ENCODE measurements at regions not wholly inside any gene's neighbourhood (a gene's known extent, or its start where the extent isn't known, plus 50 kb on each side); places are given as distances from the start of the nearest gene placed in this dataset.
"Not testable (repeated sequence)": the region's sequence is repeated elsewhere in the genome, so short reads cannot be mapped to it uniquely, and the experiment has no call there.

DNA sequence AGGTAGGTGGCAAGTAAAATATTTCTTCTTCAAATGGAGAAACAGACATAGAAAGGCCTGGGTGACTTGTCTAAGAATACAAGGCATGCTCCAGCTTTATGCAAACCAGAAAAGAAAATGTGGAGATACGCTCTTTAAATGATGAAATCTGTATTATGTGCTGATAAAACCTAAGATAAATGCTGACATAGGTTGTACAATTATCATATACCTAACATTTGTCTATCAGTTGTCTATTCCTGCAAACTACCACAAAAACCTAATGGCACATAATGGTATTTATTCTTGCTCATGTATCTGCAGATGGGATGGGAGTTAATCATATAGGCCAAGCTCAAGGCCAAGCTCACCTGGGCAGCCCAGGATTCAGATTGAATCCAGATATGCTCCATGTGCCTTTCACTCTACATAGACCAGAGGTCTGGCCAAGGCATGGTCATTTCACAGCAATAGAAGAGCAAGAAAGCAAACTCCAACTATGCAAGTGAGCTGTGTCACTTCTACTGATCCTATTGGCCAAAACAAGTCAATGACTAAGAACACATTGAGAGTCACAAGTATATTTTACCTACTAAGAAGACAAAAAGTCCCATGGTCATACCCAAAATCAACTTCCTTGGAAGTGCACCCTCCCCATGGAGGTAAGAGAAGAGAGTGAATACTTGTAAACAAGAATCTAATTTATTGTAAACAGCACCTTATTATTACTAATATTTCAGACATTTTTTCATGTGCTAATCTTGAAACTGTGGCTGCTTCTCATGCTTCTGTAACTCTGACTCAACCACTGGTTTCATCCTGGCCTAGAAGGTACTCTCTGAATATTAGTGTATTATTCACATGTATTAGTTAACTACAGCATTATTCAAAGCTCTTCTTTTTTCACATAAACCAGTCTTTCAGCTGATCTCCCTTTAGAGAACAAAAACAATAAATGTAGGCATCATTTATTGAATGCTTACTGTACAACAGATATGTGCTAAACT lies 270.7 kb upstream of the SOX9 start:
- DNase-seq: no peak

DNA sequence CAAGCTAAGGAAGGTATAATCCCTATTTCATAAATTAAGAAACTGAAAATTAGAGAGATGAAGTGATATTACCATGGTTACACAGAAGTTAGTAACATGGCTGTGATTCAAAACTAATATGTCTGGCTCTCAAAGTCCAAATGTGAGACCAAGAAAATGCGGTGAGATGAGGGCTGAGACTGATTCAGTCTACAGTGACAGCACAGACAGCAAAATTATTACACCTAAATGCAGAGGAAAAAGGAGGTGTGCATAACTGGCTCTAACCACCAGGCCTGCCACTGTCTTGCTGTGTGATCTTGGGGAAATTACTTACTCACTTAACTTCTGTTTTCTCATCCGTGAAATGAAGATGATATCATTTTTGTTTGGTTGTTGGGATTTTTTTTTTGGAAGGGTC lies 270.0 kb upstream of the SOX9 start:
- no peak for DNase-seq

DNA sequence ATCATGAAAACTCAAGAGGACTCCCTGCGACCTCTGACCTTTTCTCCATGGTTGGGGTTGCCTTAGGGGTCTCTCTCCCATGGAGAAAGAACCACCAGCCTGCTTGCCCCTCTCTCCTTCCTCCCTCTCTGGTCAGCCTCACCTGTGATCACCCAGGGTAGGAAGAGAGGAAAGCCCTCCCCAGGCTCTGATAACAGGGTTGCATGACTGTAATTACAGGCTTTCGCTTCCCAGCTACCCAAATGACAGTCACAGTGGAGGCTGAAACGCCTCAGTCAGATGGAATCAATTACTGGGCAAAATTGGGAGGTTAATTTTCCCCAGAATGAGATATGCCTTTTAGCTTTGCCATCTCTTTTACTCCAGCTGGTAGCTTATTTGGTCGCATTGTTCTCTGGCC lies 265.8 kb upstream of the SOX9 start:
- DNase-seq: no peak

DNA sequence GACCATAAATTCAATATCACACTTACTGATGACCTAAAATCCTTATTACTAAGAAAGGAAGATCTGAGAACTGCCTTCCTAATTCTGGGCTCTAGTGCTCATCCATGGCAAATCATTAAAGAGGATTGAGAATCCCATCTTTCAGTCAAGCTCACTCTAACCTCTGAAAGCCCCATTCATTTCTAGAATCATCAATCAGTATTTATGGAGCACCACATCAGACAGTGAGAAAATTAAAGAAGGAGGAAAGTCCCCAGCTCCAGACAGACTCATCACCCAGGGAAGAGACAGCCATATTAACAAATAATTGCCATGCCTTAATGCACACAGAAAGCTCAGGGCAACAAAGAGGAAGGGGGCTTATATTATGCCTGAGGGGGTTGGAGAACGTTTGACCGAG lies 256.1 kb upstream of the SOX9 start:
- no peak for DNase-seq

DNA sequence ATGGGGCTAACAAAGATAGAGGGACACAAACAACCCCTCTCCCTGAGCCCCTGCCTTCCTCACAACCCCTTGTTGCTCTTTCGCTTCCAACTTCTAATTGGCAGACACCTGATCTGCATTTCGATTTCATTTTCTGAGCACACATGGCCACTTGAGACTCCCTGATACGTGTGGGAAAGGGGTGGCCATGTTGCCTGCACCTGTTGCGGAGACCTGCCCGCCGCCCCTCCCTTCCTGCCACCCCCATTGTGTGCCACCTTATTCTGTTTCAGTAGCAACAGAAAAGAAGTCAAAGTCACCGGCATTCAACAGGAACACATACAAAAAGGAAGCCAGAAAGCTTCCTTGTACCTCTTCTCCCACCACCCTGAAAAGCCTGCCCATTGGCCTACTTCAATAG lies 254.7 kb upstream of the SOX9 start:
- DNase-seq: no peak

DNA sequence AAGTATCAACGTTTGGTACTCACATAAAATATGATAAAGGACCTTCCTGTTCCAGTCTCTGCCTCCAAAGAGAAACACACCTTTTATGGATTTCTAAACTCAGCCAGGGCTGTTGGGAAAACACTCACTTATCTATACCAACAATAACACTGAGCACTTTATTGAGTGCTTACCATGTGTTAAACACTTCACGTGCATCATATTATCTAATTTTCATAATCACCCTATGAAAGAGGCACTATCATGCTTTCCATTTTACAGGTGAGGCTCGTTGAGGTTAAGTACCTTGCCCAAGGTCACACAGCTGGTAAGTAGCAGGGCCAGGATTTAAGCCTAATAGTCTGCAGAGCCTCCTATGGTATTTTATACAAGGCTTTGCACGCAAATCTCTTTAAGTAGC lies 251.5 kb upstream of the SOX9 start:
- DNase-seq: no peak

DNA sequence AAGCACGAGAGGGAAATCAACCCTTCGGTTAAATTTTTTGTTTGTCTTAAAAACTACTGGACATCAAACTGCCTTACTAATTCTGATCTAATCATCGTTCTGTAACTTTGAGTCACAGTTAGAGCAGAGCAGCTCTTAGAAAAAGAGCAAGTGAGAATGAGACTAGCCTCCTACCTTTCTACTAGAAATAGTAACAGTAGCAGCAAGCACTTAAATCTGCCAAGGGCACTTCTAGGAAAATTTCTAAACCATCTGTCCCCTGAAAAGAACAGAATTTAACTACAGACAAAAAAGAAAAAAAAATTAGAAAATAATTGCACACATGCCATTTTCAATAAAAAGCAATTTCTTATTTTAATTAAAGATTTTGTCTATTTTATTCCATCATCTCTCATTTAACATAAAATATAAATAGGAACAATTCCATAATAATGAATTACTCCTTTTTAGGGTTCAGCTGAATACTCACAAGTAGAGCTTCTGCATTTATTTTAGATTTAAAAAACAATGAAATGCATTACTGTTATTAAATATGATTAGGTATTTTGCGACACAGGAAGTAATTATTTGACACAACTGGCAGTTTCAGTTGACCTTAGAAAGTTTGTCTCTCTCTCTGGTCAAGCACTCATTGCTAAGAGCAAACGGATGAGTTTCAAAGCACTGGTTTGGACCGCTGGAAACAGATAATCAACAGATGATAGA lies 250.8 kb upstream of the SOX9 start:
- DNase-seq: no peak

DNA sequence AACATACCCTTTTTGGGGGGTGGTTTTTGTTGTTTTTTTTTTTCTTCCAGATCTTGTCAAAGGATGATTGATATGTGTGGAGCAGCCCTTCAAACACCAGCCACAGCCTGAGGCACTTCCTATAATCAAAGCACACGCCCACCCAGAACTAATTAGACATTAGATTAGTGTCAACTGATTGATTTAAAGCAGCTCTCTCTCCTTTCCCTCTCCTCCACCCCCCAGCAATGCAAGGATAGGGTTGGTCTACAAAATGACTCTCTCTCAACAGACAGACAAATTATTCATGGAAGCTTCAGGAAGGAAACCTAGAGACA lies 250.3 kb upstream of the SOX9 start:
- DNase-seq: no peak

DNA sequence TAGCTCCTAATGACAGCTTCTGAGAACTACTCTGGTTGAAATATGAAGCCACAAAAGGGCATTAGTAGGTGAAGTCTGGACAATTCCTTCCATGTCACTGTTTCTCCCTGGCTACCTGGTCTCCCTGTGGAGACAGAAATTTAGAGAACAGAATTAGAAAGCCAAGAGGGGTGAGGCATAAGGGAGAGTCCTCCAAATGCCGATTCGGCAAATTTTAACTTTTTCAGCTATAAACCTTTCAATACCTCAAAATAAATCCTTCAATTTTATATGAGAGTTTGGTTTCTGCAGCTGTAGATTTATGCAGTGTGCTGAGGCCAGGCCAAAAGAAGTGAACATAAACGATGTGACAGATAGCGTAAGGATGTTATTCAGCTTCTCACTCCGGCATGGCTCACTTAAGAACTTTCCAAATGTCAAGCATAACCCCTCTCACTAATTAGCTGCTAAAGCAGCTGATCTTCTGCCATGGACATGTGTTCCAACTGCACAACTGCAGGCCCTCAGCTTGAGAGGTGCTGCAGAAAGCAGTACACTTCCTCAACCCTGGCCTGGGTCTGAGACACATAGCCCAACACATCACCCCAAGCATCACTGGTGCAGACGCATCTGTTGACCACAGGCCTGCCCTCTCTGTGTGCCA lies 247.9 kb upstream of the SOX9 start:
- no peak for DNase-seq

DNA sequence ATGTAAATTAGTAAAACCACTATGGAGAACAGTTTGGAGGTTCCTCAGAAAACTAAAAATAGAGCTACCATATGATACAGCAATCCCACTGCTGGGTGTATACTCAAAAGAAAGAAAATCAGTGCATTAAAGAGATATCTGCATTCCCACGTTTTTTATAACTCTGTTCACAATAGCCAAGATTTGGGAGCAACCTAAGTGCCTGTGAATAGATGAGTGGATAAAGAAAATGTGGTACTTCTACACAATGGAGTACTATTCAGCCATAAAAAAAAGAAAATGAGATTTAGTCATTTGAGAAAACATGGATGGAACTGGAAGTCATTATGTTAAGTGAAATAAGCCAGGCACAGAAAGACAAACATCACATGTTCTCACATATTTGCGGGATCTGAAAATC lies 246.0 kb upstream of the SOX9 start:
- DNase-seq: not testable (repeated sequence)

DNA sequence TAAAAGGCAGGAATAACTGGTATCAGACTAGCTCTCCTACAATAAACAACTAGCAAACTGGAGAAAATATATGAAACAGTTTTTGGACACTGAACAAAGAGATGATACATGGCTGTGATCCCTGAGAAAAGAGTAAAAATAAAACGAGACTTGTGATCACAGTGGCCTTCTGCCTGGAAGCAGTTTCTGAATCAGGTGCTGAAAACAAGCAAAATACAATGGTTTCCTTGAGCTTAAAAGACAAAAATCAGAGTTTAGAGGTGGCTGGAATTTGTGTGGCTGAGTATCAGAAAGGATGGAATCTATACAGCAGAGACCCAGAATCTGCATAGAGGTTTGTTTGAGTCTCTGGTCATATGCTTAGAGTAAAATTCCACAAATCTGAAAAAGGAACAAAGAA lies 242.5 kb upstream of the SOX9 start:
- DNase-seq: no peak

DNA sequence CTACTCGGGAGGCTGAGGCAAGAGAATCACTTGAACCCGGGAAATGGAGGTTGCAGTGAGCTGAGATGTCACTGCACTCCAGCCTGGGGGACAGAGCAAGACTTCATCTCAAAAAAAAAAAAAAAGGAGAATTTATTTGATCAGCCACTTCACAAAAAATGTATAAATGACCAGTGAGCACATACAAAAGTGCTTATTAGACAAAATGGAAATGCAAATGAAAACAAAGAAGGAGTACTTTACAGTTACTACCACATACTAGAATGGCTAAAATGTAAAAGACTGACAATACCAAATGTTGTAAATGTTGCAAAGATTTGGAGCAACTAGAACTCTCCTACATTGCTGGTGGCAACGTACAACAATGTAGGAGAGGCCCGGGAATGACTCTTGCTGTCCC lies 241.8 kb upstream of the SOX9 start:
- no peak for DNase-seq

DNA sequence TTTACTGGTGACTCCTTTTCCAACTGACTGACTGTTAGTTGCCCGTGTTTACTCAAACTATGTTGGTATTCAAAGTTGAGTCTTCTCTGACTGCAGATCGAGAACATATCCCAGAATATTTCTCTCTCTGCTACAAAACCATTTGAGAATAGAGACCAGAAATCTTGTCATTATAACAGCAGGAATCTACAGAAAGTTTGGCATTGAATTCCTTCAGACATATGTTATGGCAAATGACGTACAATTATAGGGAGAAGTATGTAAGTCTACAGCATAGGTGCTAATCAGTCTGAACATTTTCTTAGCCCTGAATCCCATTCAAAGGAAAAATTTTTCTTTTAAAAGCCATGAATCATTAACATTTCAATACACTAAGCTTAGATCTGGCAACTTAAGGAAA lies 239.8 kb upstream of the SOX9 start:
- no peak for DNase-seq

DNA sequence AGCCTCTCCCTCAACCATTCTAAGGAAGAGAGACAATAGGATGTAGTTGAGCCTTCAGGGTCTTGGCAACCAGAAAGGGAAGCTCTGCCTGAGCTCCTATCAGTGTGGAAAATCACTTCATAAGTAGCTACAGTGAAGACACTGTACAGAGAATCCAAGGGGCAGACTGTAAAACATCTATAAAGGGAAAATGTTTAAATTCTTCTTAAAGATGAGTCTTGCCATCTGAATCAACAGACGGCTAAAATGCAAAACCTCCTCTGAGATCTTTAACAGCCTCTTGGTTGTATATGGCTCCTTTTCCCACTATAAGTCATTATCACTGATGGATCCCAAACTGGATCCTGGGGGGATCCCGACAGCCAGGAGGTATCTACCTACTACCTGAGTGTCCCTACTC lies 239.2 kb upstream of the SOX9 start:
- DNase-seq: no peak

DNA sequence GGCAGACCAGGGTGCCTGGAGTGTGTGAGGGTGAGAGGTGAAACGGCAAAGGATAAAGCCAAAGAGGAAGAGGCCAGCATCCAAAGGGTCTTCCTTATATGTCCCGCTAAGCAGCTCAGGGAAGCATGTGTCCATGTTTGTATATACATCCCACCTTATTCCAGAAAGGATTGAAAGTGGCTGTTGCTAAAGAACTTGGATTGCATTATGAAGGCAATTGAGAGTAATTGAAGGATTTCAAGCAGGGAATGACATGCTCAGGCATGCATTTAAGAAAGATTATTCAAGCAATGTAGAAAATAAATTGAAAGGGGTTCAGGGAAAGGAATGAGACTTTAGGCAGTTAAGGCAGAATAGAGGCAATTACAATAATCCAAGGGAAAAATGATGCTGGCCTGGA lies 237.6 kb upstream of the SOX9 start:
- no peak for DNase-seq

DNA sequence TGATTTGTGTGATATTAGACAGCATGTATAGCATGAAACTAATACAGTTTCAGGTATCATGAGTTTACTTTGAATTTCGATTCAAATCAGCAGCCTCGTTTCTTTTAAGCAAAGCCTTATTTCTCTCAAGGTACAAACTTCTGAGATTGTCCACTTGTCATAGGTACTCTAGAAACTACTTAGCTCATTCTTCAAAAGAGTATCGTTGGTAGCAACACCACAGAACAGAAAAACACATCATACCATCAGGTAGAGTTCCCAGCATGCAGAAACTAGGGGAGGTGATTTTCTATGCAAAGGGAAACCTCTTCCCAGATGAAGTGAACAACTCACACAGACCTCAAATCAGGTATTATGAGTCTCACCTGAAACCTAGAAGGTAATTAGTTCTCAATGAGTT lies 237.0 kb upstream of the SOX9 start:
- DNase-seq: no peak

DNA sequence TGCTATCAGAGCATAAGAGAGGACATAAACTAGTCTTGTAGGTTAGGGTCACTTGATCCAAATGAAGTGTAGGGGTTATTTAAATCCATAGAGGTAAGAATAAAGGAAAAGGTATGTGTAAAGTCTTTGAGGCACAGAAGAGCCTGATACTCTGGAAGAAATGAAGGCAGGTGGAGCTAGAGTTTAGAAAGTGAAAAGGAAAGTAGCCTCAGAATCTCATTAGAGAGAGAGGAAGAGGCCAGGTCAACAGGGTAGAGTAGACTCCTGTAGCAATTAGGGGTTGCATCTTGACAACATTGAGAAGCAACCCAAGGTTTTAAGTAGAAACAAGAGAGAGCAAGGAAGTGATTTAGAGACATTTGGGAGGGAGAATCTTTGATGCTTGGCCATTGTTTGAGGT lies 235.2 kb upstream of the SOX9 start:
- no peak for DNase-seq

DNA sequence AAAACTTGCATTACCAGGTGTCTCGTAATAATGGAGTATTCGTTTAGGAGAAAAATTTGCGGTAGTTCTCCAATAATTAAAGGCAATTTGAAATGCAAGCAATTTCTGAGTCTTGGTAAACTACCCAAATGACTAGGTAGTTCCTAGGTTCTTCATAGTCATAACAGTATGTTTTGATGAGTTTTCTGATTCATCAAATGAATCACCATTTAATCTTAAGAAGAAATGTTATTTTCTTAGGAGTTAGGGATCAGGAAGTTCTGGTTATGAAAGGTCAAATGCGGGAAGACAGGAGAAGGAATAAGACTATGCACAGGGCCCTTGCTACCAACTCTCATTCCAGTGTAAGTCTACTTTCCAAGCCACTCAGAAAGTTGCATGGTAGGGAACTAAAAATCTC lies 221.5 kb upstream of the SOX9 start:
- DNase-seq: no peak

DNA sequence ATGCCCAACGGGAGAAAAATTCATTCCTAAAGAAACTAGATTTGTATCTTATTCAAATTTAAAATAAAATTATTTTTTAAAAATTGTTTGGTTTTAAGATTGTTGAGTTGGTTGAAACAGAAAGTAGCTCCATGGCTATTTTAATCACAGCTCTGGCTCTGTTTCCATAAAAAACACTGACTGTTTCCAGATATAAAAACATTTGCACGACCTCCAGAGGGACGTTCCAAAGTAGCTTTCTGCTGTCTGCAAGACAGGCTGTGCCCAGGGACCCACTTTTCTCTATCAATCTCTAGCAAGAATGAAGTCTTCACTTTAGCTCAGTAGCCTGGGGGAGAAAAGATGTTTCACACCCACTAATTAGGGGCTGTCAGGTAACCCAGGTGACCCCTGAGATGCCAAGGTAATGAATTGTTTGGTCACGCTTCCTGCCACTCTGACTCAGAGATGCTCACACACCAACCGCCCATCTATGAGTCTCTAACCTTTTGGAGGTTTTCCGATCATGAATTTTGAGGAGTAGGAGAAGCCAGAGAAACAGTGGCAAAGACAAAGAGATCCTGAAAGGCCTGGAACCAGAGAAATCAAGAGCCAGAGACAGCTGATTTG lies 220.1 kb upstream of the SOX9 start:
- DNase-seq: no peak

DNA sequence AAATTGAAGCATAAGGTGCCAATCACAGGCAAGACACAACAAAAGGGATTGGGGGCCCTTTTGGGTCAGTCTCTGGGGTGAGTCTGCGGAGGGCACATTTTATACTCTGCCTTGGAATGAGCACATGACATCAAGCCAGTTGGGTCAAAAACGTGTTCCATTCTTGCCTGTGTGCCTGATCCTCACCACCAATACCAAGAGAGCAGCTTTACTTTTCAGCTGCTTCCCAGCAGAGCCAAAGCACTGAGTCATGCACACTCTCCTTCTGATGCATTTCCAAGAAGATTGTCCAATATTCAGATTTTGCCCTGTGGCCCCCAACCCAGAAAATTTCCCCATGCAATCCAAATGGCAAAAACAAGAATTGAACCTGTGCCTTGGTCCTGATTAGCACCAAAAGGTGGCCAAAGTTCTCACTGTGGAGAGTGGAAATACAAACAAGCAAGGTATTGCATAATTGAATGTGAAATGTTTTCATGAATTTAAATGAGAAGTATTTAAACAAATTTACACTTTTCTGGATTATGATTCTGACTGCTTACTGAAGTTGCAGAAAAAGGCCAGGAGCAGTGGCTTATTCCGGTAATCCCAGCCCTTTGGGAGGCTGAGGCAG lies 217.8 kb upstream of the SOX9 start:
- DNase-seq: no peak

DNA sequence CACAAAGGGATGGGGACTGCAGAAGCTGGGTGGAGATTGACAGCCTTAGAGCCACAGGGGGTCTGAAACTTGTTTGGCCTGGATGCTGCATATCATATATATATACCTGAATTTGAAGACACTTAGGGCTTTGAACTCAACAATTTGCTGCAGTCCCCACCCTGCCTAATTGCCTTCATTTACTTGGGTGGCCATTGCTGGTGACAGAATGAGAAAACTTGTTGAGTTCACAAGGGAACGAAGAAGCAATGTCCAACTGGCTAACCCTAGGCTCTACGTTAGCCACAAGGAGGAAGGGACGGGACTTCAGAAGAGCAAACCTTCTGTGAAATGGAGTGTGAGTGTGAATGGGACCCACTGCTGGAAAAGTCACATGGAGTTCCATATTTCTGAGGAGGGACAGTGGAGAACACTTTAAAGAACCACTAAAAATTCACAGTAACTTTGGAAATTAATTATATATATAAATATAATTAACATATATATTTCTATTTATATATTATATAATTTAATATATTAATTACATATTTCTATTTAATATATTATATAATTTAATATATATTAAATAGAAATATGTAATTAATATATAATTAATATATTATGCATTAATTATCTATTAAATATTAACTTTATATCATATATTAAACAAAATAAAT lies 215.3 kb upstream of the SOX9 start:
- DNase-seq: no peak

DNA sequence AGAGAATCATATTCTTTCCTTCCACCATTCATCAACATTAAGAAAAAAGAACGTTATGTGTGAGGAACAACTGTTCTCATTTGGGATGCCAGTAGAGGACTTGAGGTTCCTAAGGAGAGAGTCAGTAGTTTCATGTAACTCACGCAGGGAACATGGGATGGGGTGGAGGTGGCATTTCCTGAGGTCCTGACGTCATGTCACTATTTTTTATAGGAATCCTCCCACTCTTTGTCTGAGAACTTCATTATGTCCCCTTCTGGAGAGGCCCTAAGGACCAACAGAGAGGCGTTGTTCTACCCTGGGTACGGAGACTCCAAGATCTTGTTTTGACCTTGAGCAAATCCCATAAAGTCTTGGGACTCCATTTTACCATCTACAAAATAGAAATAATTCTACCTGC lies 211.7 kb upstream of the SOX9 start:
- DNase-seq: no peak

DNA sequence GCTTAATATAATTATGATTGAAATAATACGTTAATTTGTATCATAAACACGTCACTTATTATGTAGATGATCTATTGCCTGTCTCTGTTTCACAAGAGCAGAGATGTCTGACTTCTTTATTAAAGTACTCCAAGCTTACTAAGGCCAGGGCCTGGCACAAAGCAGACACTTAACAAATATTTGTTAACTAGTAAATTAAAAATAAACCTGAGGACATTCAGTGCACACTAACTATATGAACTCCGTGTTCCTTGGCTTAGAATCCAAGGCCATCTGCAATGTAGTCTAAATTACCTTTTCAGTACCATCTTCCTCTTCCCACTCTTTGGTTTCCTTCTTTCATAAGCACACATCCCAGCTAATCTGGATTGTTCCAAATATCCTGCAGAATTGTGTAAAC lies 210.8 kb upstream of the SOX9 start:
- no peak for DNase-seq
